GM18861 (cell line): ENCODE measurements at regions not wholly inside any gene's neighbourhood (a gene's known extent, or its start where the extent isn't known, plus 50 kb on each side); places are given as distances from the start of the nearest gene placed in this dataset.
A peak's percentile ranks its signal among the peaks of the same experiment; 100 is the strongest.
"Not testable (repeated sequence)": the region's sequence is repeated elsewhere in the genome, so short reads cannot be mapped to it uniquely, and the experiment has no call there.

Experiments used
- ATAC-seq: cut with Tn5 transposase; IDR thresholded peaks from one replicate; pipeline ENCODE4 v1.9.1; 2021; ENCODE audit not compliant: unreplicated experiment

GRCh38 chr3:90180543-90180942, 1073.1 kb downstream of the EPHA3 start:
- ATAC-seq: no peak

GRCh38 chr3:90182291-90182976, 1075.0 kb downstream of the EPHA3 start:
- ATAC-seq: peak; percentile 71

DNA sequence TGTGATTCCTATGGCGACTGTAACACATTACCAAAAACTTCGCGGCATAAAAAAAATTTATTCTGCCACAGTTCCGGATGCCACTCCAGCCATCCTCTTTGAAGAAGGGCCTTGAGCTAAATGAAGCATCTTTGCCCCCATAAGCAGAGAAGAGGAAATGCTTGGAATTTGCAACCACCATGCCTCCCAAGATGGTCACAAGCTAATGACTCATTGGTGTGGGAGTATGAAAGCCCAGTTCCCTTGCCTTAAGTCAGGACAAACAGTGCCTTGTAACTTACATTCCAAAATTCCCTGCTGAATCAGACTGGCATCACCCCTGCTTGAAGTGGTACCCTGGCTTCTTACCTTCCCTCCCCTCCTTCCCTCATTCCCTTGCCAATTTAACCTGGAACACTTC, 1077.4 kb downstream of the EPHA3 start:
- no peak for ATAC-seq

DNA sequence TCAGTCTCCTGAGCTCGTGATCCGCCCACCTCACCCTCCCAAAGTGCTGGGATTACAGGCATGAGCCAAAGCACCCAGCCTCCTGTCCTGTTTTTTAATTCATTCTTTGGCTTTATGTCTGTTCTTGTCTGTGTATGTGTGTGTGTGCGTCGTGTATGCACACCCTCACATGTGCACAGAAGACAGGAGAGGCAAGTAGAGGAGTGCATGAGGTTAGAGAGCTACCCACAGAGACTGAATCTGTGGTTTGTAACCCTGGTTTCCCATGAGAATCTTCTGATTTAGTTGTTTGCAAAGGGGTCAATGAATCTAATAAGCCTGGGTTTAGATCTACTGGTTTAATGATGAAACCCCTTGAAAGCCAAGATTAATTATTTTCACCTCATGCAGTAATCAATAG, 1090.0 kb downstream of the EPHA3 start:
- ATAC-seq: not testable (repeated sequence)

- not testable (repeated sequence) for ATAC-seq
Observed at GRCh38 chr3:90202931-90203330, 1095.5 kb downstream of the EPHA3 start.

DNA sequence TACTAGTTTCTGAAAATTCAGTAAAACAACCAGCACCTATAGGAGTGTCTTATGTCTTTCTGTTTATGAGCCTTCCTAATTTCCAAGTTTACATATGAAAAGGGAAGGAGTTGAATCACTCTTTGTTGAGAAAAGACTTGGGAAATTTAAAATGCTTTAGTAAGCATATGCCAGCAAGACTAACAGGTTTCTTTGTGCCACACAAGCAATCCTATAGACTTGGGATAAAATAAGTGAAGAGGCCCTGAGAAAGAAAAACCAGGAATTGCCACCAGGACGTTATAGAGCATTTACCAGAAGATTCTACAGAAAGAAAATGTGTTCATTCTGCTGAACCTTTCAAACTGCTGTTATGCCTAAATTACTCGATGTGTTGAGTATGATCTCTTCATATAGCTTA, 1099.1 kb downstream of the EPHA3 start:
- ATAC-seq: not testable (repeated sequence)

DNA sequence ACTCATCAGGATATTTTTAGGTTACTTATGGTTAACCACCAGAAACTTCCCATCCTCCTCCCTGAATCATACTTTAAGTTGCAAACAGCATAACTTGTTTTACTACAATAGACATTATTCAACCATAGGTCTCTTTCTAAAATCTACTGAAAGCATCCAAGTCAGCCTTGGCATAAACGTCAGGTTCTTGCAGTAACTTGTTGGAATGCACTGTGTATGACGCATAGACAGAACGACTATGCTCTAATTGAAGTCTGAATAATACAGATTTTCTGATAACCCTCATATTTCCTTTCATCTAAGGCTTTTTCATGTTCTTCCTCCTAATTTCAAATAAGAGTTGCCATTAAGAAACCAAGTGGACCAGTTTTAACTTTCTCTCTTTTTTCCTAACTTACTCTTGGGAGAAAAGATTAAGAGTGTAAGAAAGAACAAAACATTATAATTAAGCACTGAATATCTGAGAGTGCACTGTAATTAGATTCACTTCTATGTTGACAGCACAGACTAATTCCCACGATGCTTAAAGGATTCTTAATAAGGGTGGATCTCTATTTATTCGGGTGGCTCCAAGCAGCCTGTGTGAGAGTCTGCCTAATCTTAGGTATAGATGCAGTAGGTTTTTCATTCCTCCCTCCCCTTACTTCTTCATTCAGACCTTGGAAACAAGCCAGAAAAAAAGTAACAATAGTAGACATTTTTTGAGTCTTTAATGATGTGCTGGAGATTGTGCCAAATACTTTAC, 1100.1 kb downstream of the EPHA3 start:
- ATAC-seq: not testable (repeated sequence)

GRCh38 chr3:90221900-90222299, 1114.5 kb downstream of the EPHA3 start:
- no peak for ATAC-seq

DNA sequence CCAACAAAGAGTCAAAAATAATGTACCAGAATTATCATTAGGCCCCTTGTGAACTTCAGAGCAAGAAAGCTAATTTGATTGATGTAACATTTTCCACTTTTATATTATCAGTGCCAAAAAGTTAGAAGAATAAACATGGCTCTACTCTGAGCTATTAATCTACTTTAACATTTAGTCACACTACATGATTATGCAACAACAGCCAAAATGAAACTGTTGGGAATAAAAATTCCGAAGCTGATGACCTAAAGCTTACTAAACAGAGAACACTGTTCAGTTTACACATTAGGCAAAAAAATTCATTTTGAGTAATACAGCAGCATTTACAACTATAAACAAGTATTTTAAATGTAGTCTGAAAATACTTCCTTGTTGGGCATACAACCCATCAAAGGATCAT, 1134.1 kb downstream of the EPHA3 start:
- no peak for ATAC-seq

- no peak for ATAC-seq
Observed at GRCh38 chr3:90253131-90253530, 1145.7 kb downstream of the EPHA3 start.

DNA sequence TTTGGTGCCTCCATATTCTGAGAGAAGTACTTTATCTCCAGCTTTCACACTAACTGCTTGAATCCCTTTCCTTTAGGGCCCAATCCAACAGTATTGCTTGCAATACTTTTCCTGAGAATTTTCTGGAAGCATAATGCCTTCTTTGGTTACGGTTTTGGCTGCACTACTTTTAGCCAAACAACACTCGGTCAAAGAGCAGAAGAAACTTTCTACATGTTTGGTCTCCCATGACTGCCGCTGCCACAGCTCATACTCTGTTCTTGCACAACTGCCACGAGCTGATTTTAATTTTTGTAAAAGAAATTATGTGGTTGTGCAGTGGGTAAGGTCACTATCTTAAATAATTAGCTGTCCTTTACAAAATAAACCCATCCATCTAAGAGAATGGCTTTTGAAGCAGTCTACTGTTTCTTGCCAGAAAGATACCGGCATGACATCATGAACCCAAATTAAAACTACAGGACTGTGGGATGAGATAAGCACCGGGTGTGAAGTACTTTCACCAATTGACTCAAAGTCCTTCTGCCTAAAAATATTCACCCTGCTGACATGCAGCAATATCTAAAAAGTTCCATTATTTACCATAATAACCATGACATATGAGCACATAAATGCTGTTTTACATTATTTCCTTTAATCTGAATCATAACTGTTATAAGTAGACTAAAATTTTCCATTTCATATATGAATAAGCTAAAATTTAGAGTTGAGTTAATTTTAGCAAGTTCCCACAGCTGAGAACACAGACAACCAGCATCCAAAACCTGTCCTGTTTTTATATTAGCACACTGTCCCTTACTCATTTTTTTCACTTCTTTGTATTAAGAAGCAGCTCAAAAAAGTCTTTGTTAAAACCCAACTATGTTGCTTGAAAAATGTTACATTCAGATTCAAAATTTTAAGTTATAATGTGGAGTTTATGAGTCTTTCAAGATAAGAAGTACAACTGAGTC, 1154.3 kb downstream of the EPHA3 start:
- ATAC-seq: no peak
